DMS 273 (cell line): ENCODE measurements at regions not wholly inside any gene's neighbourhood (a gene's known extent, or its start where the extent isn't known, plus 50 kb on each side); places are given as distances from the start of the nearest gene placed in this dataset.
"Not testable (repeated sequence)": the region's sequence is repeated elsewhere in the genome, so short reads cannot be mapped to it uniquely, and the experiment has no call there.

Experiments
- DNase-seq: peaks from one replicate; lab custom pipeline; 2025; ENCODE audit not compliant: unreplicated experiment; lab: John Stamatoyannopoulos, UW

GRCh38 chr7:91564541-91564940 lies 300.3 kb downstream of the FZD1 start:
- no peak for DNase-seq

GRCh38 chr7:91565499-91566401 lies 301.5 kb downstream of the FZD1 start:
- DNase-seq: peak; percentile 52

- no peak for DNase-seq
Measured at GRCh38 chr7:91566402-91566732, 302.1 kb downstream of the FZD1 start.

- no peak for DNase-seq
Measured at GRCh38 chr7:91567081-91568012, 303.1 kb downstream of the FZD1 start.

- no peak for DNase-seq
Measured at GRCh38 chr7:91568138-91568537, 303.9 kb downstream of the FZD1 start.

- no peak for DNase-seq
Measured at GRCh38 chr7:91569728-91570457, 305.7 kb downstream of the FZD1 start.

GRCh38 chr7:91570560-91570959 lies 306.3 kb downstream of the FZD1 start:
- no peak for DNase-seq

- no peak for DNase-seq
Measured at GRCh38 chr7:91571601-91572000, 307.4 kb downstream of the FZD1 start.

GRCh38 chr7:91573405-91573804 lies 307.1 kb downstream of the MTERF1 start:
- no peak for DNase-seq

GRCh38 chr7:91576459-91576858 lies 304.0 kb downstream of the MTERF1 start:
- not testable (repeated sequence) for DNase-seq

- DNase-seq: no peak
Measured at GRCh38 chr7:91579837-91580236, 300.7 kb downstream of the MTERF1 start.

- DNase-seq: no peak
Measured at GRCh38 chr7:91582799-91583477, 297.6 kb downstream of the MTERF1 start.

- no peak for DNase-seq
Measured at GRCh38 chr7:91596287-91596686, 284.2 kb downstream of the MTERF1 start.

GRCh38 chr7:91598791-91599190 lies 281.7 kb downstream of the MTERF1 start:
- no peak for DNase-seq

GRCh38 chr7:91600112-91600511 lies 280.4 kb downstream of the MTERF1 start:
- DNase-seq: no peak

- peak; percentile 75 for DNase-seq
Measured at GRCh38 chr7:91603707-91604106, 276.8 kb downstream of the MTERF1 start.

GRCh38 chr7:91608606-91609005 lies 271.9 kb downstream of the MTERF1 start:
- no peak for DNase-seq

- DNase-seq: no peak
Measured at GRCh38 chr7:91609525-91609924, 271.0 kb downstream of the MTERF1 start.

- no peak for DNase-seq
Measured at GRCh38 chr7:91614431-91614830, 266.1 kb downstream of the MTERF1 start.
